Prostate gland (tissue), 2 donors: ENCODE measurements at regions not wholly inside any gene's neighbourhood (a gene's known extent, or its start where the extent isn't known, plus 50 kb on each side); places are given as distances from the start of the nearest gene placed in this dataset.

Experiments used
- DNase-seq: peaks from one replicate; pipeline ENCODE4 v3.0.0-alpha.2; 2019; ENCODE audit warnings: low spot score
- H3K27ac ChIP-seq, 2 donors: fragments of 200-600 bp; sonication (generic); 2 replicates each; pipeline ENCODE4 v1.5.1; 2017 to 2019
- H3K27me3 ChIP-seq: fragments of 200-600 bp; sonication (generic); replicated peaks from 2 replicates; pipeline ENCODE4 v1.5.1; 2019; ENCODE audit not compliant: insufficient read depth
- H3K36me3 ChIP-seq, 2 donors: fragments of 200-600 bp; sonication (generic); 1 replicate in 1 of 2; 2 replicates in 1 of 2; pipeline versions ENCODE4 v1.5.1 to v1.8.1; 2017 to 2019
- H3K4me1 ChIP-seq: fragments of 200-600 bp; sonication (generic); replicated peaks from 2 replicates; pipeline ENCODE4 v1.5.1; 2019
- H3K4me3 ChIP-seq, 2 donors: fragments of 200-600 bp; sonication (generic); 2 replicates each; pipeline ENCODE4 v1.5.1; 2017 to 2019
- H3K9me3 ChIP-seq: fragments of 200-600 bp; sonication (generic); 2 replicates; pipeline ENCODE4 v1.5.1; 2017
- CTCF ChIP-seq, 4 experiments: fragments of 200-600 bp in 2 of 4; fragments of 450-650 bp in 2 of 4; sonication (generic) in 2 of 4; IDR thresholded peaks; 1 replicate in 3 of 4; 2 replicates in 1 of 4; pipeline ENCODE4 v1.5.1; 2016 to 2019; ENCODE audit warnings: antibody characterized with exemption in 4 of 4, mild to moderate bottlenecking in 2 of 4, moderate library complexity in 2 of 4
- POLR2A ChIP-seq: fragments of 450-650 bp; IDR thresholded peaks from one replicate; pipeline ENCODE4 v1.6.1; 2016; ENCODE audit warnings: antibody characterized with exemption, mild to moderate bottlenecking
- POLR2AphosphoS5 ChIP-seq: sonication (generic); formaldehyde crosslinking; IDR thresholded peaks from one replicate; pipeline ENCODE4 v1.6.1; 2017; ENCODE audit warnings: antibody characterized with exemption
- WGBS: methylation state at CpG from one replicate; pipeline ENCODE4 v1.1.5; 2018; 5-methylcytosine and 5-hydroxymethylcytosine counted together
- intact Hi-C: fragments of 100-400 bp; cut with DNase I; formaldehyde crosslinking; loops from one replicate; pipeline ENCODE4 v1.14.2; 2022

DNA sequence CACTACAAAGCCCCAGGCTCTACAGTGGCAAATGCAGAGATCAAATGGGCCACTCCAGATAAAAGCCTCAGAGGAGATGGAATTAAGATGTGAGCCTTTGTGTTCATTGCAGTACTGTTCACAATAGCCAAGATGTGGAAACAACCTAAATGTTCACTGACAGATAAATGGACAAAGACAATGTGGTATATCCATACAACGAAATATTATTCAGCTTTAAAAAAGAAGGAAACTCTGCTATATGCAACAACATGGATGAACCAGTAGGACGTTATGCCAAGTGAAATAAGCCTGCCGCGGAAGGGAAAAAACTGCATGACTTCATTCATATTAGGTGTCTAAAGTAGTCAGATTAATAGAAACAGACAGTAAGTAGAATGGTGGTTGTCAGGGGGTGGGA lies 170.5 kb upstream of the TBX20 start:
- DNase-seq: no peak
- Histone ChIP-seq H3K4me3 (no peak overlapping the region), H3K36me3 (no peaks in the 10 kb centered on the region), H3K27ac (no peak overlapping the region), H3K27me3 (no peaks in the 10 kb centered on the region), H3K9me3 (no peaks in the 10 kb centered on the region), H3K4me1 (no peaks in the 10 kb centered on the region)
- no peak for TF ChIP-seq CTCF (IDR thresholded peaks at IDR 0.05)
- TF ChIP-seq POLR2AphosphoS5: no peak
- no peak for TF ChIP-seq POLR2A
- intact Hi-C loops: no loop called here
- 84% methylated on average over 4 of the region's 4 CpGs for WGBS

DNA sequence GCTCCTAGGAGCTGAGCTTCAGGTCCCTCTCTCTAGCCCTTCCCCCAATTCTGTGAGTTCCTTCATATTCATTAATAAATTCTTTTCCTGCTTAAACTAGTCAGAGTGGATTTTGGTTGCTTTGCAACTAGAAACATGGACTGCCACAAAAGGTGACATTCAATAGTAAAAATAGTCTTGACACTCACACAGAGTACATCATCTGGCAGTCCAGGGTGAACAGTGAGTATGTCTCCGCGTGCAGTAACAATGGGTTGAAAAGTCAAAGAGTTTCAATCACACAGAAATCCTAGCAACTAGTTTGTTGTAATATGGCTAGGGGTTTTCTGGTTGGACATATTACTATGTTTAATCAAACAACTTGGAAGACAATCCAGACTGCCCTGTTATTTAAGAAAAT lies 168.8 kb upstream of the TBX20 start:
- Histone ChIP-seq H3K27ac (no peak overlapping the region), H3K4me1 (no peaks in the 10 kb centered on the region), H3K36me3 (no peaks in the 10 kb centered on the region), H3K27me3 (no peaks in the 10 kb centered on the region), H3K9me3 (no peaks in the 10 kb centered on the region), H3K4me3 (no peak overlapping the region)
- TF ChIP-seq CTCF (IDR thresholded peaks at IDR 0.05) (no peak), POLR2A (no peak), POLR2AphosphoS5 (no peak)
- WGBS: 85% methylated on average over 2 of the region's 2 CpGs
- DNase-seq: no peak
- intact Hi-C loops: no loop called here

- H3K9me3 ChIP-seq: no peaks in the 10 kb centered on the region
- H3K36me3 ChIP-seq: no peaks in the 10 kb centered on the region
- 45% methylated on average over 4 of the region's 4 CpGs for WGBS
- H3K4me3 ChIP-seq: no peak overlapping the region
- intact Hi-C loops: no loop called here
- no peak for DNase-seq
- TF ChIP-seq CTCF (IDR thresholded peaks at IDR 0.05): no peak
- TF ChIP-seq POLR2A: no peak
- TF ChIP-seq POLR2AphosphoS5: no peak
- no peaks in the 10 kb centered on the region for H3K4me1 ChIP-seq
- no peak overlapping the region for H3K27ac ChIP-seq
- H3K27me3 ChIP-seq: no peaks in the 10 kb centered on the region
These were observed 166.8 kb upstream of the TBX20 start for GRCh38 chr7:35420656-35421055.

DNA sequence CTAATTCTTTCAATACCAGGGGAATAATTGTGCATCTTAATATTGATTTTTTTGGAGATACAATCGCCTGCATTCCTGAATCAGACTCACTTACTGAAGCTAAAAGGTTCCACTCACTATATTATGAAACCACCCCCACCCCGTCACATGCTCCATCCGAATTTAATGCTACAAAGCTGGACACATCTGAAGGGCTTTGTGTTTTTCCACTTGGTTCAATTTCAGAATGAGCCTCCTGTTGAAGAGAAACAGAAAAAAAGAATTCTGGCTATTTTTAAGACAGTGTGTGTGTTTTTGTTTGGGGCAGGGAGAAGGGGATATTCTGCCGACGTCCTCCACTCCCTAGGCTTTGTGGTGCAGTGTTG lies 165.5 kb upstream of the TBX20 start:
- no peaks in the 10 kb centered on the region for H3K27me3 ChIP-seq
- no peak overlapping the region for H3K4me3 ChIP-seq
- H3K27ac ChIP-seq: no peak overlapping the region
- H3K4me1 ChIP-seq: no peaks in the 10 kb centered on the region
- no peaks in the 10 kb centered on the region for H3K9me3 ChIP-seq
- no peak for DNase-seq
- no peaks in the 10 kb centered on the region for H3K36me3 ChIP-seq
- 67% methylated on average over 5 of the region's 5 CpGs for WGBS
- TF ChIP-seq POLR2A (no peak), CTCF (IDR thresholded peaks at IDR 0.05) (no peak), POLR2AphosphoS5 (no peak)
- intact Hi-C loops: no loop called here

GRCh38 chr7:35418716-35419390 lies 165.0 kb upstream of the TBX20 start:
- H3K4me3 ChIP-seq: no peak overlapping the region
- DNase-seq: no peak
- intact Hi-C loops: no loop called here
- H3K27ac ChIP-seq: no peak overlapping the region
- H3K27me3 ChIP-seq: no peaks in the 10 kb centered on the region
- TF ChIP-seq POLR2AphosphoS5 (no peak), POLR2A (no peak), CTCF (IDR thresholded peaks at IDR 0.05) (no peak)
- WGBS: 78% methylated on average over 24 of the region's 24 CpGs
- no peaks in the 10 kb centered on the region for H3K36me3 ChIP-seq
- H3K4me1 ChIP-seq: no peaks in the 10 kb centered on the region
- no peaks in the 10 kb centered on the region for H3K9me3 ChIP-seq
